SH-SY5Y (cell line): ENCODE measurements at regions not wholly inside any gene's neighbourhood (a gene's known extent, or its start where the extent isn't known, plus 50 kb on each side); places are given as distances from the start of the nearest gene placed in this dataset.

Source experiments
- GATA2 ChIP-seq: IDR thresholded peaks from 2 replicates; pipeline ENCODE4 v1.6.1; 2011; ENCODE audit warnings: mild to moderate bottlenecking, low read depth, low read length
- GATA3 ChIP-seq: IDR thresholded peaks from 2 replicates; pipeline ENCODE4 v1.6.1; 2011; ENCODE audit warnings: low read depth, mild to moderate bottlenecking, low read length, moderate library complexity

- no peak for TF ChIP-seq GATA2
- TF ChIP-seq GATA3: no peak
These were observed 727.0 kb downstream of the NR2F2 start for GRCh38 chr15:97057503-97057902.
